Fibroblast of lung (primary cell): ENCODE measurements at regions not wholly inside any gene's neighbourhood (a gene's known extent, or its start where the extent isn't known, plus 50 kb on each side); places are given as distances from the start of the nearest gene placed in this dataset.

Source experiments
- CTCF ChIP-seq, 2 donors: IDR thresholded peaks in 1 of 2; conservative IDR thresholded peaks in 1 of 2; 1 replicate in 1 of 2; 2 replicates in 1 of 2; pipeline ENCODE4 v1.5.1; 2011 to 2012; ENCODE audit warnings: low read length in 2 of 2, control low read depth in 1 of 2, inconsistent platforms in 1 of 2, low read depth in 1 of 2, mild to moderate bottlenecking in 1 of 2
- EZH2 ChIP-seq: IDR thresholded peaks from 2 replicates; pipeline ENCODE4 v1.5.1; 2012; ENCODE audit warnings: low read length, control low read depth, mild to moderate bottlenecking; ENCODE audit errors: missing control alignments

GRCh38 chr10:130394832-130395231, 258.6 kb downstream of the GLRX3 start:
- TF ChIP-seq CTCF (conservative IDR thresholded peaks at IDR 0.05 in 1 of 2, IDR thresholded peaks at IDR 0.05 in 1 of 2; ENCODE audit: low read depth in 1 of 2, low read length in 2 of 2): no peak
- no peak for TF ChIP-seq EZH2
